NCI-H1694 (cell line): ENCODE measurements at regions not wholly inside any gene's neighbourhood (a gene's known extent, or its start where the extent isn't known, plus 50 kb on each side); places are given as distances from the start of the nearest gene placed in this dataset.
A peak's percentile ranks its signal among the peaks of the same experiment; 100 is the strongest.

Experiments
- DNase-seq: peaks from one replicate; lab custom pipeline; 2025; lab: John Stamatoyannopoulos, UW

- DNase-seq: no peak
Observed at GRCh38 chr15:94008104-94009074, 223.0 kb upstream of the MCTP2 start.

GRCh38 chr15:94004697-94005096, 226.7 kb upstream of the MCTP2 start:
- no peak for DNase-seq

- no peak for DNase-seq
Observed at GRCh38 chr15:94002041-94002440, 229.3 kb upstream of the MCTP2 start.

GRCh38 chr15:94001255-94001801, 230.0 kb upstream of the MCTP2 start:
- DNase-seq: no peak

- DNase-seq: no peak
Observed at GRCh38 chr15:94000606-94001005, 230.8 kb upstream of the MCTP2 start.

GRCh38 chr15:93997071-93997658, 234.2 kb upstream of the MCTP2 start:
- no peak for DNase-seq

GRCh38 chr15:93989440-93989998, 241.8 kb upstream of the MCTP2 start:
- DNase-seq: no peak

- no peak for DNase-seq
Observed at GRCh38 chr15:93987068-93987467, 244.3 kb upstream of the MCTP2 start.

GRCh38 chr15:93986400-93986984, 244.9 kb upstream of the MCTP2 start:
- DNase-seq: no peak

- DNase-seq: peak; percentile 60
Observed at GRCh38 chr15:93985925-93986324, 245.4 kb upstream of the MCTP2 start.

GRCh38 chr15:93985176-93985575, 246.2 kb upstream of the MCTP2 start:
- no peak for DNase-seq

- DNase-seq: no peak
Observed at GRCh38 chr15:93983526-93983925, 247.8 kb upstream of the MCTP2 start.

GRCh38 chr15:93982226-93982727, 249.1 kb upstream of the MCTP2 start:
- DNase-seq: no peak

- DNase-seq: no peak
Observed at GRCh38 chr15:93981706-93982105, 249.7 kb upstream of the MCTP2 start.

GRCh38 chr15:93980261-93980911, 251.0 kb upstream of the MCTP2 start:
- peak; percentile 15 for DNase-seq

GRCh38 chr15:93974804-93975481, 256.4 kb upstream of the MCTP2 start:
- peak; percentile 14 for DNase-seq

- no peak for DNase-seq
Observed at GRCh38 chr15:93973287-93973686, 258.1 kb upstream of the MCTP2 start.

- DNase-seq: no peak
Observed at GRCh38 chr15:93968773-93969172, 262.6 kb upstream of the MCTP2 start.

GRCh38 chr15:93965304-93965908, 266.0 kb upstream of the MCTP2 start:
- DNase-seq: no peak

GRCh38 chr15:93954985-93955571, 276.3 kb upstream of the MCTP2 start:
- DNase-seq: no peak
